ENCODE measurements at regions not wholly inside any gene's neighbourhood (a gene's known extent, or its start where the extent isn't known, plus 50 kb on each side); places are given as distances from the start of the nearest gene placed in this dataset.

- Histone ChIP-seq H3K9me3 (ENCODE audit: control insufficient read depth, insufficient read depth, low read depth, low read length) (no peaks in the 10 kb centered on the region), H3K27ac (ENCODE audit: insufficient read depth, low read length) (no peak overlapping the region), H3K79me2 (ENCODE audit: control insufficient read depth, insufficient read depth, low read length) (no peaks in the 10 kb centered on the region), H3K4me1 (ENCODE audit: control insufficient read depth, extremely low read depth, insufficient read depth, low read length) (no peaks in the 10 kb centered on the region), H3K36me3 (ENCODE audit: control insufficient read depth, insufficient read depth, low read length) (no peaks in the 10 kb centered on the region), H3K4me3 (replicated peaks in 1 of 4; ENCODE audit: control extremely low read depth in 1 of 4, insufficient read depth in 1 of 4, low read depth in 3 of 4, low read length in 4 of 4) (no peak overlapping the region), H2AFZ (ENCODE audit: low read length) (no peak overlapping the region), H3K9ac (ENCODE audit: insufficient read depth, low read length) (no peak overlapping the region), H3K4me2 (ENCODE audit: extremely low read depth, insufficient read depth, low read length) (no peak overlapping the region), H3K27me3 (ENCODE audit: control insufficient read depth, insufficient read depth, low read length) (no peaks in the 10 kb centered on the region), H4K20me1 (ENCODE audit: control insufficient read depth, extremely low read depth, insufficient read depth, low read length) (no peaks in the 10 kb centered on the region)
- no peak for TF ChIP-seq CTCF (conservative IDR thresholded peaks at IDR 0.05 in 1 of 2, IDR thresholded peaks at IDR 0.05 in 1 of 2; ENCODE audit: low read depth in 1 of 2, low read length in 2 of 2)
- no peak for TF ChIP-seq EZH2 (IDR thresholded peaks at IDR 0.05; ENCODE audit: low read length, missing control alignments)
- DNase-seq (ENCODE audit: low read depth in 2 of 2), result no peak
Observed at GRCh38 chr2:228840743-228841114, 430.4 kb downstream of the PID1 start.

GRCh38 chr2:228840113-228840742 lies 430.9 kb downstream of the PID1 start:
- Histone ChIP-seq H3K4me2 (ENCODE audit: extremely low read depth, insufficient read depth, low read length) (no peak overlapping the region), H3K9ac (ENCODE audit: insufficient read depth, low read length) (no peak overlapping the region), H3K27ac (ENCODE audit: insufficient read depth, low read length) (no peak overlapping the region), H3K36me3 (ENCODE audit: control insufficient read depth, insufficient read depth, low read length) (no peaks in the 10 kb centered on the region), H3K27me3 (ENCODE audit: control insufficient read depth, insufficient read depth, low read length) (no peaks in the 10 kb centered on the region), H3K79me2 (ENCODE audit: control insufficient read depth, insufficient read depth, low read length) (no peaks in the 10 kb centered on the region), H2AFZ (ENCODE audit: low read length) (no peak overlapping the region), H3K4me3 (replicated peaks in 1 of 4; ENCODE audit: control extremely low read depth in 1 of 4, insufficient read depth in 1 of 4, low read depth in 3 of 4, low read length in 4 of 4) (no peak overlapping the region), H3K9me3 (ENCODE audit: control insufficient read depth, insufficient read depth, low read depth, low read length) (no peaks in the 10 kb centered on the region), H4K20me1 (ENCODE audit: control insufficient read depth, extremely low read depth, insufficient read depth, low read length) (no peaks in the 10 kb centered on the region), H3K4me1 (ENCODE audit: control insufficient read depth, extremely low read depth, insufficient read depth, low read length) (no peaks in the 10 kb centered on the region)
- no peak for TF ChIP-seq EZH2 (IDR thresholded peaks at IDR 0.05; ENCODE audit: low read length, missing control alignments)
- TF ChIP-seq CTCF (conservative IDR thresholded peaks at IDR 0.05 in 1 of 2, IDR thresholded peaks at IDR 0.05 in 1 of 2; ENCODE audit: low read depth in 1 of 2, low read length in 2 of 2), result no peak
- DNase-seq (ENCODE audit: low read depth in 2 of 2), result no peak

GRCh38 chr2:228839421-228839876 lies 431.6 kb downstream of the PID1 start:
- Histone ChIP-seq H3K4me1 (ENCODE audit: control insufficient read depth, extremely low read depth, insufficient read depth, low read length) (no peaks in the 10 kb centered on the region), H3K27me3 (ENCODE audit: control insufficient read depth, insufficient read depth, low read length) (no peaks in the 10 kb centered on the region), H3K4me3 (replicated peaks in 1 of 4; ENCODE audit: control extremely low read depth in 1 of 4, insufficient read depth in 1 of 4, low read depth in 3 of 4, low read length in 4 of 4) (no peak overlapping the region), H3K36me3 (ENCODE audit: control insufficient read depth, insufficient read depth, low read length) (no peaks in the 10 kb centered on the region), H3K9me3 (ENCODE audit: control insufficient read depth, insufficient read depth, low read depth, low read length) (no peaks in the 10 kb centered on the region), H3K9ac (ENCODE audit: insufficient read depth, low read length) (no peak overlapping the region), H2AFZ (ENCODE audit: low read length) (no peak overlapping the region), H3K27ac (ENCODE audit: insufficient read depth, low read length) (no peak overlapping the region), H3K79me2 (ENCODE audit: control insufficient read depth, insufficient read depth, low read length) (no peaks in the 10 kb centered on the region), H3K4me2 (ENCODE audit: extremely low read depth, insufficient read depth, low read length) (no peak overlapping the region), H4K20me1 (ENCODE audit: control insufficient read depth, extremely low read depth, insufficient read depth, low read length) (no peaks in the 10 kb centered on the region)
- DNase-seq (ENCODE audit: low read depth in 2 of 2), result peak in 1 of 2 donors; percentile 5
- TF ChIP-seq EZH2 (IDR thresholded peaks at IDR 0.05; ENCODE audit: low read length, missing control alignments), result no peak
